ENCODE measurements at regions not wholly inside any gene's neighbourhood (a gene's known extent, or its start where the extent isn't known, plus 50 kb on each side); places are given as distances from the start of the nearest gene placed in this dataset.

DNA sequence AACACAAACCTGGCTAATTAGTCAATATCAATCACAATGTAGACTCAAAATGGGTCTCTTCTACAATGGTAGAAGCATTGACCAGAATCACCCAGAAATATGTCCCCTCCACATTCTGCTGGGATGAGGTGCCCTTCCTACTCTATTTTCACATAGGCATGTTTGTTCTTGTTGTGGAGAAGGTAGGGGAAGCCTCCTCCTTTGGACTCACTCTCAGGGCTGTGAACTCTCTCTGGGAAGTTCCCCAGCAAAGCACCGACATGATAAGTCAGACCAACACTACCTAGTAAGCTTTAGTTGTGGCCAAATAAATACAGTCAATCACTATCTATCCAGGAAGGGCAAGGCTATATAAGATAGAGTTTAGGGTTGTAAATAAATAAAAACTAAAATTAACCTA lies 194.5 kb upstream of the UBL3 start:
- no peak for TF ChIP-seq POLR2AphosphoS5 (IDR thresholded peaks at IDR 0.05)
- TF ChIP-seq, protein P1, sequence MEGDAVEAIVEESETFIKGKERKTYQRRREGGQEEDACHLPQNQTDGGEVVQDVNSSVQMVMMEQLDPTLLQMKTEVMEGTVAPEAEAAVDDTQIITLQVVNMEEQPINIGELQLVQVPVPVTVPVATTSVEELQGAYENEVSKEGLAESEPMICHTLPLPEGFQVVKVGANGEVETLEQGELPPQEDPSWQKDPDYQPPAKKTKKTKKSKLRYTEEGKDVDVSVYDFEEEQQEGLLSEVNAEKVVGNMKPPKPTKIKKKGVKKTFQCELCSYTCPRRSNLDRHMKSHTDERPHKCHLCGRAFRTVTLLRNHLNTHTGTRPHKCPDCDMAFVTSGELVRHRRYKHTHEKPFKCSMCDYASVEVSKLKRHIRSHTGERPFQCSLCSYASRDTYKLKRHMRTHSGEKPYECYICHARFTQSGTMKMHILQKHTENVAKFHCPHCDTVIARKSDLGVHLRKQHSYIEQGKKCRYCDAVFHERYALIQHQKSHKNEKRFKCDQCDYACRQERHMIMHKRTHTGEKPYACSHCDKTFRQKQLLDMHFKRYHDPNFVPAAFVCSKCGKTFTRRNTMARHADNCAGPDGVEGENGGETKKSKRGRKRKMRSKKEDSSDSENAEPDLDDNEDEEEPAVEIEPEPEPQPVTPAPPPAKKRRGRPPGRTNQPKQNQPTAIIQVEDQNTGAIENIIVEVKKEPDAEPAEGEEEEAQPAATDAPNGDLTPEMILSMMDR (IDR thresholded peaks at IDR 0.05) = no peak
